Esophagus muscularis mucosa (tissue), 3 donors: ENCODE measurements at regions not wholly inside any gene's neighbourhood (a gene's known extent, or its start where the extent isn't known, plus 50 kb on each side); places are given as distances from the start of the nearest gene placed in this dataset.

Source experiments
- CTCF ChIP-seq, 3 experiments: fragments of 200-600 bp in 2 of 3; fragments of 450-650 bp in 1 of 3; sonication (generic) in 2 of 3; IDR thresholded peaks; one replicate each; pipeline ENCODE4 v1.5.1; 2017 to 2019; ENCODE audit warnings: antibody characterized with exemption in 3 of 3, mild to moderate bottlenecking in 2 of 3, moderate library complexity in 1 of 3
- EP300 ChIP-seq: sonication (generic); formaldehyde crosslinking; IDR thresholded peaks from one replicate; pipeline ENCODE4 v1.6.1; 2017; ENCODE audit warnings: antibody characterized with exemption

- TF ChIP-seq CTCF (IDR thresholded peaks at IDR 0.05), result no peak
- no peak for TF ChIP-seq EP300
Measured at GRCh38 chr10:93193906-93194305, 120.2 kb downstream of the CYP26A1 start.
